ENCODE measurements at regions not wholly inside any gene's neighbourhood (a gene's known extent, or its start where the extent isn't known, plus 50 kb on each side); places are given as distances from the start of the nearest gene placed in this dataset.

DNA sequence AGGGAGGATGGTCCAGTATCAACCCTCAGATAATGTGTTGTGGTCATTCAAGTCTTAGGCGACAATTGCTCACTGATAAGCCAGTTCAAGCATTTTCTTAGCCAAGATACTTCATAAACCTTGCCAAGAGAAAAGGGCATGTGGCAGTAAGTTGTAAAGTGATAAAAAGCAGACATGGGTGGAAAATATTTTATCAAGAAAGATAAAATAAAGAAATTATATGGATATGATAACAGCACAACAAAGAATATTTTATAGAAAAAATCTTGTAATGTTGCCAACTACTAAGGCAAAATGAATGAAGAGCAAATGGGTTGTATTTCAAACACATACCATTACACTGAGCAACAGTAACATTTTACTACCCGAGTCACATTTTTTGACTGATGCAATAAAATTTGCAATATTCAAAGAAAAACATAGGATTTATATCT lies 217.4 kb upstream of the PITX2 start:
- TF ChIP-seq, protein P1, sequence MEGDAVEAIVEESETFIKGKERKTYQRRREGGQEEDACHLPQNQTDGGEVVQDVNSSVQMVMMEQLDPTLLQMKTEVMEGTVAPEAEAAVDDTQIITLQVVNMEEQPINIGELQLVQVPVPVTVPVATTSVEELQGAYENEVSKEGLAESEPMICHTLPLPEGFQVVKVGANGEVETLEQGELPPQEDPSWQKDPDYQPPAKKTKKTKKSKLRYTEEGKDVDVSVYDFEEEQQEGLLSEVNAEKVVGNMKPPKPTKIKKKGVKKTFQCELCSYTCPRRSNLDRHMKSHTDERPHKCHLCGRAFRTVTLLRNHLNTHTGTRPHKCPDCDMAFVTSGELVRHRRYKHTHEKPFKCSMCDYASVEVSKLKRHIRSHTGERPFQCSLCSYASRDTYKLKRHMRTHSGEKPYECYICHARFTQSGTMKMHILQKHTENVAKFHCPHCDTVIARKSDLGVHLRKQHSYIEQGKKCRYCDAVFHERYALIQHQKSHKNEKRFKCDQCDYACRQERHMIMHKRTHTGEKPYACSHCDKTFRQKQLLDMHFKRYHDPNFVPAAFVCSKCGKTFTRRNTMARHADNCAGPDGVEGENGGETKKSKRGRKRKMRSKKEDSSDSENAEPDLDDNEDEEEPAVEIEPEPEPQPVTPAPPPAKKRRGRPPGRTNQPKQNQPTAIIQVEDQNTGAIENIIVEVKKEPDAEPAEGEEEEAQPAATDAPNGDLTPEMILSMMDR (IDR thresholded peaks at IDR 0.05) = no peak
- TF ChIP-seq, protein P2, sequence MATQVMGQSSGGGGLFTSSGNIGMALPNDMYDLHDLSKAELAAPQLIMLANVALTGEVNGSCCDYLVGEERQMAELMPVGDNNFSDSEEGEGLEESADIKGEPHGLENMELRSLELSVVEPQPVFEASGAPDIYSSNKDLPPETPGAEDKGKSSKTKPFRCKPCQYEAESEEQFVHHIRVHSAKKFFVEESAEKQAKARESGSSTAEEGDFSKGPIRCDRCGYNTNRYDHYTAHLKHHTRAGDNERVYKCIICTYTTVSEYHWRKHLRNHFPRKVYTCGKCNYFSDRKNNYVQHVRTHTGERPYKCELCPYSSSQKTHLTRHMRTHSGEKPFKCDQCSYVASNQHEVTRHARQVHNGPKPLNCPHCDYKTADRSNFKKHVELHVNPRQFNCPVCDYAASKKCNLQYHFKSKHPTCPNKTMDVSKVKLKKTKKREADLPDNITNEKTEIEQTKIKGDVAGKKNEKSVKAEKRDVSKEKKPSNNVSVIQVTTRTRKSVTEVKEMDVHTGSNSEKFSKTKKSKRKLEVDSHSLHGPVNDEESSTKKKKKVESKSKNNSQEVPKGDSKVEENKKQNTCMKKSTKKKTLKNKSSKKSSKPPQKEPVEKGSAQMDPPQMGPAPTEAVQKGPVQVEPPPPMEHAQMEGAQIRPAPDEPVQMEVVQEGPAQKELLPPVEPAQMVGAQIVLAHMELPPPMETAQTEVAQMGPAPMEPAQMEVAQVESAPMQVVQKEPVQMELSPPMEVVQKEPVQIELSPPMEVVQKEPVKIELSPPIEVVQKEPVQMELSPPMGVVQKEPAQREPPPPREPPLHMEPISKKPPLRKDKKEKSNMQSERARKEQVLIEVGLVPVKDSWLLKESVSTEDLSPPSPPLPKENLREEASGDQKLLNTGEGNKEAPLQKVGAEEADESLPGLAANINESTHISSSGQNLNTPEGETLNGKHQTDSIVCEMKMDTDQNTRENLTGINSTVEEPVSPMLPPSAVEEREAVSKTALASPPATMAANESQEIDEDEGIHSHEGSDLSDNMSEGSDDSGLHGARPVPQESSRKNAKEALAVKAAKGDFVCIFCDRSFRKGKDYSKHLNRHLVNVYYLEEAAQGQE (IDR thresholded peaks at IDR 0.05; ENCODE audit: insufficient read depth in 1 of 2, low read depth in 2 of 2, low read length in 1 of 2) = no peak
